Mesothelial cell of epicardium (in vitro differentiated cells): ENCODE measurements at regions not wholly inside any gene's neighbourhood (a gene's known extent, or its start where the extent isn't known, plus 50 kb on each side); places are given as distances from the start of the nearest gene placed in this dataset.

Experiments
- DNase-seq, 2 experiments: peaks; one replicate each; pipeline ENCODE4 v3.0.0; 2021; ENCODE audit warnings: low spot score in 2 of 2; ENCODE audit not compliant: unreplicated experiment in 2 of 2
- H3K27ac Mint-ChIP-seq: 2 replicates; pipeline ENCODE4 v1.8.0; 2021; ENCODE audit warnings: mixed read lengths
- H3K27me3 Mint-ChIP-seq: 2 replicates; pipeline ENCODE4 v1.8.0; 2021; ENCODE audit warnings: low read depth, mixed read lengths
- H3K36me3 Mint-ChIP-seq: 2 replicates; pipeline ENCODE4 v1.8.0; 2021; ENCODE audit warnings: mixed read lengths
- H3K4me1 Mint-ChIP-seq: 2 replicates; pipeline ENCODE4 v1.8.0; 2021; ENCODE audit warnings: mixed read lengths
- H3K4me3 Mint-ChIP-seq: 2 replicates; pipeline ENCODE4 v1.8.0; 2021; ENCODE audit warnings: mild to moderate bottlenecking, moderate library complexity, mixed read lengths
- H3K9me3 Mint-ChIP-seq: 2 replicates; pipeline ENCODE4 v1.8.0; 2021; ENCODE audit warnings: mixed read lengths
- CTCF ChIP-seq: fragments of 200-600 bp; sonication (generic); IDR thresholded peaks from one replicate; pipeline ENCODE4 v1.5.0; 2021; ENCODE audit warnings: antibody characterized with exemption; ENCODE audit not compliant: unreplicated experiment

DNA sequence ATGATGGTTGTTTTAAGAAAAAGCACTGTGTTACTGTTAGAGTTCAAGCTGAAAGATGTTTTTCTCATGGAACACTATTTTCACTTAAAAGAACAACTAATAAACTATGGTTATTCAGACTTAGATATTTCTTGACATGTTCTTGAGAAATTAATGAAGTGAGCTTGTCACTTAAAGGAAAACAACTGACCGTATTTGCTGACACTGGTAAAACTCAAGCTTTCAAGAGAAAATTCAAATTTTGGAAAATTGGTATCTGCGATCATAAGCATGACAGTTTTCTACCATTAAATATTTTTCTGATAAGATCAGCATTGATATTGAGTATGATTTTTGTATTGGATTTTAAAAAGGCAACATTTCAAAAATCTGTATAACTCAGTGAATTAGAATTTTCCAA, 549.5 kb upstream of the ACTRT1 start:
- Mint-ChIP-seq H3K27me3 (no peaks in the 10 kb centered on the region), H3K4me1 (peaks cover 4% of the 10 kb centered on the region), H3K4me3 (no peak overlapping the region), H3K27ac (no peak overlapping the region), H3K36me3 (no peaks in the 10 kb centered on the region), H3K9me3 (peaks cover 18% of the 10 kb centered on the region)
- DNase-seq = no peak
- TF ChIP-seq CTCF = no peak

- H3K4me1 Mint-ChIP-seq = peaks cover 4% of the 10 kb centered on the region
- DNase-seq = no peak
- no peak overlapping the region for H3K4me3 Mint-ChIP-seq
- H3K27me3 Mint-ChIP-seq = no peaks in the 10 kb centered on the region
- TF ChIP-seq CTCF = no peak
- no peak overlapping the region for H3K27ac Mint-ChIP-seq
- peaks cover 2% of the 10 kb centered on the region for H3K36me3 Mint-ChIP-seq
- H3K9me3 Mint-ChIP-seq = peaks cover 28% of the 10 kb centered on the region
Measured at GRCh38 chrX:128599632-128600031, 547.4 kb upstream of the ACTRT1 start.

DNA sequence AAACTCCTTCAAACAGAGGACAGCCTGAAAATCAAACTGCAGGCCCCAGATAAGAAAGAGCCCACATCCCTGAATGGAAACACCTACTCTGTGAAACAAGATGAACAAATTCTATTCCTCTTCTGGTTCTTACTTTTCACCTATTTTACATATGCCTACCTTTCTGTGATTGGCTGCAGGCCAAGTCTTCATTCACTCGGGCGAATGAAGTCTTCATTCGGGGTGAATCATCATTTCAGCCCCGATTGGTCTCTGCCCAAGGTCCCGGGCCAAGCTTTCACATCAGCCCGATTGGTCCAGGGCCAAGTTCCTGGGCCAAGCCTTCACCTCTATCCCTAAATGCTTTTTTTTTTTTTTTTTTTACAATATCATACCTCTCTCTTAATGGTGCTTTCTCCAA, 529.8 kb upstream of the ACTRT1 start:
- H3K9me3 Mint-ChIP-seq = peaks cover 45% of the 10 kb centered on the region
- no peaks in the 10 kb centered on the region for H3K27me3 Mint-ChIP-seq
- DNase-seq = no peak
- H3K27ac Mint-ChIP-seq = no peak overlapping the region
- H3K4me3 Mint-ChIP-seq = no peak overlapping the region
- no peaks in the 10 kb centered on the region for H3K4me1 Mint-ChIP-seq
- H3K36me3 Mint-ChIP-seq = no peaks in the 10 kb centered on the region
- TF ChIP-seq CTCF = no peak

GRCh38 chrX:128581615-128582014, 529.4 kb upstream of the ACTRT1 start:
- H3K9me3 Mint-ChIP-seq = peaks cover 48% of the 10 kb centered on the region
- no peaks in the 10 kb centered on the region for H3K36me3 Mint-ChIP-seq
- no peaks in the 10 kb centered on the region for H3K4me1 Mint-ChIP-seq
- no peak overlapping the region for H3K4me3 Mint-ChIP-seq
- no peak overlapping the region for H3K27ac Mint-ChIP-seq
- no peak for TF ChIP-seq CTCF
- no peaks in the 10 kb centered on the region for H3K27me3 Mint-ChIP-seq
- no peak for DNase-seq

- Mint-ChIP-seq H3K4me3 (no peak overlapping the region), H3K27me3 (no peaks in the 10 kb centered on the region), H3K36me3 (no peaks in the 10 kb centered on the region), H3K27ac (no peak overlapping the region), H3K4me1 (no peaks in the 10 kb centered on the region), H3K9me3 (peaks cover 78% of the 10 kb centered on the region)
- no peak for TF ChIP-seq CTCF
- DNase-seq = no peak
Measured at GRCh38 chrX:128543114-128543513, 490.9 kb upstream of the ACTRT1 start.

- Mint-ChIP-seq H3K9me3 (peaks cover 44% of the 10 kb centered on the region), H3K4me3 (no peak overlapping the region), H3K36me3 (no peaks in the 10 kb centered on the region), H3K4me1 (no peaks in the 10 kb centered on the region), H3K27ac (no peak overlapping the region), H3K27me3 (no peaks in the 10 kb centered on the region)
- no peak for TF ChIP-seq CTCF
- DNase-seq = no peak
Measured at GRCh38 chrX:128518508-128518907, 466.3 kb upstream of the ACTRT1 start.
